Lung (tissue), 11 donors: ENCODE measurements at regions not wholly inside any gene's neighbourhood (a gene's known extent, or its start where the extent isn't known, plus 50 kb on each side); places are given as distances from the start of the nearest gene placed in this dataset.

ENCODE experiments used
- ATAC-seq: fragments of 200-7000 bp; cut with Tn5 transposase; one replicate; pipeline ENCODE4 v1.9.1; 2020; ENCODE audit warnings: moderate number of reproducible peaks; ENCODE audit not compliant: insufficient read depth, low FRiP score
- DNase-seq, 3 donors: peaks; one replicate each; pipeline ENCODE4 v3.0.0-alpha.2; 2013 to 2017
- H3K27ac ChIP-seq, 2 donors: one replicate each; pipeline ENCODE4 v1.5.1; 2013; ENCODE audit warnings: mild to moderate bottlenecking in 2 of 2, moderate library complexity in 2 of 2, control low read depth in 1 of 2, inconsistent platforms in 1 of 2, low read depth in 1 of 2, low read length in 1 of 2
- H3K27me3 ChIP-seq, 3 donors: one replicate each; pipeline ENCODE4 v1.5.1; 2013; ENCODE audit warnings: low read length in 2 of 3; ENCODE audit not compliant: control insufficient read depth in 3 of 3, insufficient read depth in 3 of 3
- H3K36me3 ChIP-seq, 4 donors: one replicate each; pipeline ENCODE4 v1.5.1; 2013; ENCODE audit warnings: low read length in 4 of 4, mild to moderate bottlenecking in 1 of 4, moderate library complexity in 1 of 4; ENCODE audit not compliant: control insufficient read depth in 4 of 4, insufficient read depth in 4 of 4
- H3K4me1 ChIP-seq, 5 donors: one replicate each; pipeline ENCODE4 v1.5.1; 2013; ENCODE audit warnings: low read length in 5 of 5, mild to moderate bottlenecking in 2 of 5, moderate library complexity in 1 of 5; ENCODE audit not compliant: control insufficient read depth in 5 of 5, insufficient read depth in 5 of 5
- H3K4me3 ChIP-seq: one replicate; pipeline ENCODE4 v1.5.1; 2013; ENCODE audit warnings: mild to moderate bottlenecking, control low read depth, moderate library complexity
- H3K9ac ChIP-seq, 2 donors: one replicate each; pipeline ENCODE4 v1.5.1; 2013; ENCODE audit warnings: low read length in 2 of 2, control low read depth in 1 of 2; ENCODE audit not compliant: insufficient read depth in 1 of 2
- H3K9me3 ChIP-seq, 4 donors: one replicate each; pipeline ENCODE4 v1.5.1; 2013; ENCODE audit warnings: low read length in 3 of 4, mild to moderate bottlenecking in 1 of 4, moderate library complexity in 1 of 4; ENCODE audit not compliant: control insufficient read depth in 4 of 4, insufficient read depth in 3 of 4
- WGBS, 2 donors: extraction: QIAGEN DNeasy Blood & Tissue Kit; methylation state at CpG; one replicate each; pipeline ENCODE4 v1.1.7; 2013; 5-methylcytosine and 5-hydroxymethylcytosine counted together
- TF ChIP-seq, protein P1 (sequence below): IDR thresholded peaks from 2 replicates; pipeline ENCODE4 v1.5.1; 2012; ENCODE audit warnings: mild to moderate bottlenecking; ENCODE audit errors: control extremely low read depth, extremely low read depth
- donor health status: control.
- donor health status: control.
- donor health status: Bipolar disorder and iron deficiency.
- donor health status: healthy.
- donor health status: DM: yes; HTN: yes; CAD: no.

DNA sequence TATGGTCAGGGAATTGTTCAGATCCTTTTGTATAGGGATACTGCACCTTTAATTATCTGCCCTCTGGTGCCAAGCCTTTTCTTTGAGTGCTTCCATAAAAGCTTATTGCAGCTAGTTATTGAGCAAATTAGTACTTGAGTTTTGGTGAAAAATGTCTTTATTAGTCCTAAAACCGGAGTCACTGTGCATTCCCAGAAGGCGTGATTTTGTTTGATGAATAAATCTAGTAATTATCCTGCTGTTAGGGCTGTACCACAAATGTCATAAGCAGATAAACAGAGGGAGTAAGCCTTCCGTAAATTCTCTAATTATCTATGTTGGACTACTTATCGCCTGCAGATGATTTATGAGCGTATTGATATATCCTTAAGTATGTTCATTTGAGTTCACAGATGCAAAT lies 620.7 kb upstream of the ARRDC3 start:
- no peak overlapping the region for H3K9ac ChIP-seq
- H3K36me3 ChIP-seq = no peaks in the 10 kb centered on the region
- no peak overlapping the region for H3K4me3 ChIP-seq

DNA sequence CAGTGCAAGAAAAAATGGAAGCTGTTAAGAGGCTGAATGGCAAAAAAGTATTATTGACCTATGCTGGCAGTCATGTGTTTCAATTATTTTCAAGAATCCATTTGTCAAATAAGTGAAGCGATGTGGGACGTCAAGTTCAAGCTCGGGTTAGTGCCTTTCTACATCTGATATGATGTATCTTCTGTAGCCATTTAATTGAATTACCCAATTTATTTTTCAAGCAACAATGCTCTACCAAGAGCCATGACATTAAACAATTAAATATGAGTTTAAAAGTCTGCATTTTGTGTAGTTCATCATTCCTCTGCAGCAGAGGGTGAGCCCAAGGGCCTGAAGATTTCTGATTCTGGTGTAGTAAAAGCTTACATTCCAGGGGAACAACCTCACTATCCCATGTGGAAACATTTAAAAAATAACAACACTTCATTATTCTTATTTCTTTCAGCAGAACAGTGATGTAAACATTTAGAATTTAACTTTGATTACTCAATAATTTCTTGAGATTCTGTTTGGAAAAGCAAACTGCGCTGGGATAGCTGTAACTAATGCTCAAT lies 619.7 kb upstream of the ARRDC3 start:
- no peaks in the 10 kb centered on the region for H3K36me3 ChIP-seq
- H3K4me3 ChIP-seq = no peak overlapping the region
- ATAC-seq = no peak
- H3K27ac ChIP-seq = no peak overlapping the region
- DNase-seq = peak in 2 of 3 donors; percentile 29 to 35
- TF ChIP-seq, protein P1, sequence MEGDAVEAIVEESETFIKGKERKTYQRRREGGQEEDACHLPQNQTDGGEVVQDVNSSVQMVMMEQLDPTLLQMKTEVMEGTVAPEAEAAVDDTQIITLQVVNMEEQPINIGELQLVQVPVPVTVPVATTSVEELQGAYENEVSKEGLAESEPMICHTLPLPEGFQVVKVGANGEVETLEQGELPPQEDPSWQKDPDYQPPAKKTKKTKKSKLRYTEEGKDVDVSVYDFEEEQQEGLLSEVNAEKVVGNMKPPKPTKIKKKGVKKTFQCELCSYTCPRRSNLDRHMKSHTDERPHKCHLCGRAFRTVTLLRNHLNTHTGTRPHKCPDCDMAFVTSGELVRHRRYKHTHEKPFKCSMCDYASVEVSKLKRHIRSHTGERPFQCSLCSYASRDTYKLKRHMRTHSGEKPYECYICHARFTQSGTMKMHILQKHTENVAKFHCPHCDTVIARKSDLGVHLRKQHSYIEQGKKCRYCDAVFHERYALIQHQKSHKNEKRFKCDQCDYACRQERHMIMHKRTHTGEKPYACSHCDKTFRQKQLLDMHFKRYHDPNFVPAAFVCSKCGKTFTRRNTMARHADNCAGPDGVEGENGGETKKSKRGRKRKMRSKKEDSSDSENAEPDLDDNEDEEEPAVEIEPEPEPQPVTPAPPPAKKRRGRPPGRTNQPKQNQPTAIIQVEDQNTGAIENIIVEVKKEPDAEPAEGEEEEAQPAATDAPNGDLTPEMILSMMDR = no peak
- H3K9me3 ChIP-seq = no peaks in the 10 kb centered on the region
- no peaks in the 10 kb centered on the region for H3K27me3 ChIP-seq
- H3K9ac ChIP-seq = no peak overlapping the region
- H3K4me1 ChIP-seq = peaks cover 0 to 10% (median 0%) of the 10 kb centered on the region in 5 donors
- 81 to 93% methylated on average over 4 of the region's 4 CpGs for WGBS, 2 donors

More for the DNA sequence above, 620.7 kb upstream of the ARRDC3 start:
- WGBS, 2 donors = 84 to 85% methylated on average over 5 of the region's 5 CpGs
- TF ChIP-seq, protein P1 = no peak
- H3K27me3 ChIP-seq = no peaks in the 10 kb centered on the region
- H3K4me1 ChIP-seq = peaks cover 0 to 10% (median 0%) of the 10 kb centered on the region in 5 donors
- H3K9me3 ChIP-seq = no peaks in the 10 kb centered on the region
- DNase-seq (no peak), ATAC-seq (no peak)
- H3K27ac ChIP-seq = no peak overlapping the region

DNA sequence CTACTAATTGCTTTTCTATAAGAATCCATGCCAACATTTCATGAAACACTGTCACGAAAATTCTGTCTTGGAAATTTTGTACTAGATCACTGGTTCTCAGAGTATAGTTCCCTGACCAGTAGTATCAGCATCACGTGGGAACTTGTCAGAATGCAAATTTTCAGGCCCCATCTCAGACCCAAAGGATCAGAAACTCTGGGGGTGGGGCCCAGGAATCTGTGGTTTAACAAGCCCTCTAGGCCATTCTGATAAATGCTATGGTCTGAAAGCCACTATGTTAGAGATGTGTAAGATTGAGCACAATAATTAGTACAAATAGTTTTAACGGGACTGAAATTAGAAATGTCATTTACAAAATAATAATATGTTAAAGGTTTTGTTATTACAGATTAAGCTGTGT lies 615.7 kb upstream of the ARRDC3 start:
- no peaks in the 10 kb centered on the region for H3K9me3 ChIP-seq
- H3K4me1 ChIP-seq = peaks cover 0 to 10% (median 0%) of the 10 kb centered on the region in 5 donors
- no peaks in the 10 kb centered on the region for H3K36me3 ChIP-seq
- TF ChIP-seq, protein P1 = no peak
- no peak overlapping the region for H3K27ac ChIP-seq
- no peak for DNase-seq
- H3K4me3 ChIP-seq = no peak overlapping the region
- H3K27me3 ChIP-seq = no peaks in the 10 kb centered on the region
- ATAC-seq = no peak
- 65 to 72% methylated on average over 3 of the region's 3 CpGs for WGBS, 2 donors
- no peak overlapping the region for H3K9ac ChIP-seq

DNA sequence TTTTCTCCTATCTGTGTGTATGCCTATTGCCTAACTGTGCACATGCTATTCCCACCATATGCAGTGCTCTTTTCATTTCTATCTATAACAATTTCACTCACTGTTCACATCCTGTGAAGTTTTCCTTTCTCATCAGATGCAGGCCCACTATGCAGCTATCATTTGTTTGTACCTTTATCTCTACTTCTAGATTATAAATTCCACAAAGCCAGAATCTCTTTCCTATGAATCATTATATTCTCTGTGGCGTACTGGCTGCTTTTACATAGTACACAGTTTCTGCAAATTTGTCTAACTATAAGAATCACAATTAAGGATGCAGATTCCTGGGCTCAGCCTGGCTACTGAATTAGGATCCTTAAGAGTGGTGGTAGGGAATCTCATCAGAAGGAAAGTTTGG lies 600.8 kb upstream of the ARRDC3 start:
- no peak for DNase-seq
- ATAC-seq = no peak
- Histone ChIP-seq H3K27me3 (no peaks in the 10 kb centered on the region), H3K9me3 (no peaks in the 10 kb centered on the region), H3K27ac (no peak overlapping the region), H3K9ac (no peak overlapping the region), H3K36me3 (no peaks in the 10 kb centered on the region), H3K4me3 (no peak overlapping the region), H3K4me1 (no peaks in the 10 kb centered on the region)
- 82 to 96% methylated on average over 1 of the region's 1 CpG for WGBS, 2 donors
- TF ChIP-seq, protein P1 = no peak
